HepG2 (cell line): ENCODE measurements at regions not wholly inside any gene's neighbourhood (a gene's known extent, or its start where the extent isn't known, plus 50 kb on each side); places are given as distances from the start of the nearest gene placed in this dataset.

Experiments
- FLYWCH1 ChIP-seq: sonication (generic); formaldehyde crosslinking; IDR thresholded peaks from 2 replicates; pipeline ENCODE4 v1.8.1; 2023; ENCODE audit warnings: mild to moderate bottlenecking, missing genetic modification reagents
- FOXO1 ChIP-seq: sonication (generic); formaldehyde crosslinking; IDR thresholded peaks from 2 replicates; pipeline ENCODE4 v1.4.0; 2020; ENCODE audit warnings: missing genetic modification reagents
- GTF3A ChIP-seq: sonication (generic); formaldehyde crosslinking; conservative IDR thresholded peaks from 2 replicates; pipeline ENCODE4 v1.4.0; 2020; ENCODE audit warnings: mild to moderate bottlenecking, missing genetic modification reagents
- MED1 ChIP-seq: sonication (generic); formaldehyde crosslinking; IDR thresholded peaks from 2 replicates; pipeline ENCODE4 v1.4.0; 2020; ENCODE audit warnings: missing genetic modification reagents
- RBFOX2 ChIP-seq: fragments of 200-400 bp; formaldehyde crosslinking; IDR thresholded peaks from 2 replicates; pipeline ENCODE4 v1.6.1; 2017; ENCODE audit warnings: low read depth, mild to moderate bottlenecking, low read length
- RBM39 ChIP-seq: fragments of 200-400 bp; formaldehyde crosslinking; IDR thresholded peaks from one replicate; pipeline ENCODE4 v1.6.1; 2018; ENCODE audit warnings: antibody characterized with exemption, mild to moderate bottlenecking, low read depth, low read length; ENCODE audit not compliant: poor library complexity, severe bottlenecking
- SMYD3 ChIP-seq: sonication (generic); formaldehyde crosslinking; IDR thresholded peaks from 2 replicates; pipeline ENCODE4 v1.8.1; 2023; ENCODE audit warnings: mild to moderate bottlenecking, missing genetic modification reagents
- ZMAT5 ChIP-seq: sonication (generic); formaldehyde crosslinking; IDR thresholded peaks from 2 replicates; pipeline ENCODE4 v1.5.0; 2020; ENCODE audit warnings: mild to moderate bottlenecking, low read depth, missing genetic modification reagents, borderline replicate concordance
- ZNF121 ChIP-seq: sonication (generic); formaldehyde crosslinking; IDR thresholded peaks from 2 replicates; pipeline ENCODE4 v1.5.0; 2020; ENCODE audit warnings: mild to moderate bottlenecking, missing genetic modification reagents
- ZNF337 ChIP-seq: sonication (generic); formaldehyde crosslinking; IDR thresholded peaks from 2 replicates; pipeline ENCODE4 v1.5.1; 2020; ENCODE audit warnings: missing genetic modification reagents, low read depth, mild to moderate bottlenecking, borderline replicate concordance
- ZNF547 ChIP-seq: sonication (generic); formaldehyde crosslinking; IDR thresholded peaks from 2 replicates; pipeline ENCODE4 v1.5.1; 2020; ENCODE audit warnings: mild to moderate bottlenecking, missing genetic modification reagents
- ZNF558 ChIP-seq: sonication (generic); formaldehyde crosslinking; IDR thresholded peaks from 2 replicates; pipeline ENCODE4 v1.9.0; 2022; ENCODE audit warnings: mild to moderate bottlenecking, missing genetic modification reagents, borderline replicate concordance
- ZNF713 ChIP-seq: sonication (generic); formaldehyde crosslinking; IDR thresholded peaks from 2 replicates; pipeline ENCODE4 v1.4.0; 2020; ENCODE audit warnings: mild to moderate bottlenecking, missing genetic modification reagents
- ZNF766 ChIP-seq: sonication (generic); formaldehyde crosslinking; IDR thresholded peaks from 2 replicates; pipeline ENCODE4 v1.5.0; 2020; ENCODE audit warnings: missing genetic modification reagents, borderline replicate concordance
- TF ChIP-seq, protein P1 (sequence below): sonication (generic); formaldehyde crosslinking; conservative IDR thresholded peaks from 2 replicates; pipeline ENCODE4 v1.8.0; 2022; ENCODE audit warnings: low read depth, missing genetic modification reagents
- TF ChIP-seq, protein P2 (sequence below): sonication (generic); formaldehyde crosslinking; IDR thresholded peaks from 2 replicates; pipeline ENCODE4 v1.4.0; 2020; ENCODE audit warnings: missing genetic modification reagents, borderline replicate concordance
- TF ChIP-seq, protein P3 (sequence below): sonication (generic); formaldehyde crosslinking; IDR thresholded peaks from 2 replicates; pipeline ENCODE4 v1.8.0; 2022; ENCODE audit warnings: mild to moderate bottlenecking, missing genetic modification reagents; ENCODE audit not compliant: insufficient replicate concordance
- TF ChIP-seq, protein P4 (sequence below): sonication (generic); formaldehyde crosslinking; IDR thresholded peaks from 2 replicates; pipeline ENCODE4 v1.9.0; 2022; ENCODE audit warnings: low read depth, missing genetic modification reagents

- TF ChIP-seq ZNF713, result no peak
- TF ChIP-seq FLYWCH1 (CRISPR knock-in tag), result no peak
- TF ChIP-seq ZNF558 (CRISPR knock-in tag), result no peak
- 0 out of 2 replicates have a peak, but pooled peaks have one; percentile 34 for TF ChIP-seq ZNF337
- TF ChIP-seq, protein P1, sequence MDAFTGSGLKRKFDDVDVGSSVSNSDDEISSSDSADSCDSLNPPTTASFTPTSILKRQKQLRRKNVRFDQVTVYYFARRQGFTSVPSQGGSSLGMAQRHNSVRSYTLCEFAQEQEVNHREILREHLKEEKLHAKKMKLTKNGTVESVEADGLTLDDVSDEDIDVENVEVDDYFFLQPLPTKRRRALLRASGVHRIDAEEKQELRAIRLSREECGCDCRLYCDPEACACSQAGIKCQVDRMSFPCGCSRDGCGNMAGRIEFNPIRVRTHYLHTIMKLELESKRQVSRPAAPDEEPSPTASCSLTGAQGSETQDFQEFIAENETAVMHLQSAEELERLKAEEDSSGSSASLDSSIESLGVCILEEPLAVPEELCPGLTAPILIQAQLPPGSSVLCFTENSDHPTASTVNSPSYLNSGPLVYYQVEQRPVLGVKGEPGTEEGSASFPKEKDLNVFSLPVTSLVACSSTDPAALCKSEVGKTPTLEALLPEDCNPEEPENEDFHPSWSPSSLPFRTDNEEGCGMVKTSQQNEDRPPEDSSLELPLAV (CRISPR knock-in tag), result no peak
- TF ChIP-seq ZNF547 (CRISPR knock-in tag), result 0 out of 2 replicates have a peak, but pooled peaks have one; percentile 33
- TF ChIP-seq SMYD3, result peak; percentile 48; the same call in 1 of the 2 replicates
- TF ChIP-seq ZNF121 (CRISPR knock-in tag), result no peak
- TF ChIP-seq RBFOX2, result 0 out of 2 replicates have a peak, but pooled peaks have one; percentile 17
- no peak for TF ChIP-seq GTF3A (CRISPR knock-in tag)
- TF ChIP-seq, protein P2, sequence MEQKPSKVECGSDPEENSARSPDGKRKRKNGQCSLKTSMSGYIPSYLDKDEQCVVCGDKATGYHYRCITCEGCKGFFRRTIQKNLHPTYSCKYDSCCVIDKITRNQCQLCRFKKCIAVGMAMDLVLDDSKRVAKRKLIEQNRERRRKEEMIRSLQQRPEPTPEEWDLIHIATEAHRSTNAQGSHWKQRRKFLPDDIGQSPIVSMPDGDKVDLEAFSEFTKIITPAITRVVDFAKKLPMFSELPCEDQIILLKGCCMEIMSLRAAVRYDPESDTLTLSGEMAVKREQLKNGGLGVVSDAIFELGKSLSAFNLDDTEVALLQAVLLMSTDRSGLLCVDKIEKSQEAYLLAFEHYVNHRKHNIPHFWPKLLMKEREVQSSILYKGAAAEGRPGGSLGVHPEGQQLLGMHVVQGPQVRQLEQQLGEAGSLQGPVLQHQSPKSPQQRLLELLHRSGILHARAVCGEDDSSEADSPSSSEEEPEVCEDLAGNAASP (CRISPR knock-in tag), result no peak
- TF ChIP-seq, protein P3, sequence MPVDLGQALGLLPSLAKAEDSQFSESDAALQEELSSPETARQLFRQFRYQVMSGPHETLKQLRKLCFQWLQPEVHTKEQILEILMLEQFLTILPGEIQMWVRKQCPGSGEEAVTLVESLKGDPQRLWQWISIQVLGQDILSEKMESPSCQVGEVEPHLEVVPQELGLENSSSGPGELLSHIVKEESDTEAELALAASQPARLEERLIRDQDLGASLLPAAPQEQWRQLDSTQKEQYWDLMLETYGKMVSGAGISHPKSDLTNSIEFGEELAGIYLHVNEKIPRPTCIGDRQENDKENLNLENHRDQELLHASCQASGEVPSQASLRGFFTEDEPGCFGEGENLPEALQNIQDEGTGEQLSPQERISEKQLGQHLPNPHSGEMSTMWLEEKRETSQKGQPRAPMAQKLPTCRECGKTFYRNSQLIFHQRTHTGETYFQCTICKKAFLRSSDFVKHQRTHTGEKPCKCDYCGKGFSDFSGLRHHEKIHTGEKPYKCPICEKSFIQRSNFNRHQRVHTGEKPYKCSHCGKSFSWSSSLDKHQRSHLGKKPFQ, result peak; percentile 45
- no peak for TF ChIP-seq FOXO1 (CRISPR knock-in tag)
- no peak for TF ChIP-seq ZMAT5
- TF ChIP-seq MED1 (CRISPR knock-in tag), result no peak
- TF ChIP-seq RBM39, result no peak
- no peak for TF ChIP-seq ZNF766 (CRISPR knock-in tag)
- TF ChIP-seq, protein P4, sequence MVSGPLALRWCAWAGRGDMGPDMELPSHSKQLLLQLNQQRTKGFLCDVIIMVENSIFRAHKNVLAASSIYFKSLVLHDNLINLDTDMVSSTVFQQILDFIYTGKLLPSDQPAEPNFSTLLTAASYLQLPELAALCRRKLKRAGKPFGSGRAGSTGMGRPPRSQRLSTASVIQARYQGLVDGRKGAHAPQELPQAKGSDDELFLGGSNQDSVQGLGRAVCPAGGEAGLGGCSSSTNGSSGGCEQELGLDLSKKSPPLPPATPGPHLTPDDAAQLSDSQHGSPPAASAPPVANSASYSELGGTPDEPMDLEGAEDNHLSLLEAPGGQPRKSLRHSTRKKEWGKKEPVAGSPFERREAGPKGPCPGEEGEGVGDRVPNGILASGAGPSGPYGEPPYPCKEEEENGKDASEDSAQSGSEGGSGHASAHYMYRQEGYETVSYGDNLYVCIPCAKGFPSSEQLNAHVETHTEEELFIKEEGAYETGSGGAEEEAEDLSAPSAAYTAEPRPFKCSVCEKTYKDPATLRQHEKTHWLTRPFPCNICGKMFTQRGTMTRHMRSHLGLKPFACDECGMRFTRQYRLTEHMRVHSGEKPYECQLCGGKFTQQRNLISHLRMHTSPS, result no peak
Measured at GRCh38 chr2:8141079-8141707, 540.7 kb upstream of the ID2 start (continued).
